KMS-11 (cell line): ENCODE measurements at regions not wholly inside any gene's neighbourhood (a gene's known extent, or its start where the extent isn't known, plus 50 kb on each side); places are given as distances from the start of the nearest gene placed in this dataset.

Experiments
- H2AFZ ChIP-seq: fragments of 200-600 bp; sonication (generic); 2 replicates; pipeline ENCODE4 v1.6.1; 2016; ENCODE audit warnings: antibody characterized with exemption, mixed run types, low read depth
- H3K27ac ChIP-seq: fragments of 200-600 bp; sonication (generic); 2 replicates; pipeline ENCODE4 v1.6.1; 2016; ENCODE audit warnings: mild to moderate bottlenecking, mixed run types
- H3K27me3 ChIP-seq: fragments of 200-600 bp; sonication (generic); 2 replicates; pipeline ENCODE4 v1.6.1; 2017; ENCODE audit warnings: mild to moderate bottlenecking, low read depth, mixed run types, moderate library complexity; ENCODE audit not compliant: insufficient read depth
- H3K36me3 ChIP-seq: fragments of 200-600 bp; sonication (generic); 2 replicates; pipeline ENCODE4 v1.6.1; 2017; ENCODE audit warnings: mild to moderate bottlenecking, mixed run types; ENCODE audit not compliant: insufficient read depth
- H3K4me1 ChIP-seq: fragments of 200-600 bp; sonication (generic); 2 replicates; pipeline ENCODE4 v1.6.1; 2016; ENCODE audit warnings: mild to moderate bottlenecking, low read depth, mixed run types; ENCODE audit not compliant: poor library complexity, severe bottlenecking
- H3K4me2 ChIP-seq: fragments of 200-600 bp; sonication (generic); 2 replicates; pipeline ENCODE4 v1.7.0; 2016; ENCODE audit warnings: mild to moderate bottlenecking, mixed run types
- H3K4me3 ChIP-seq: fragments of 200-600 bp; sonication (generic); IDR thresholded peaks from 2 replicates; pipeline ENCODE4 v1.6.1; 2017; ENCODE audit warnings: low read depth, low read length, mixed read lengths; ENCODE audit not compliant: insufficient read depth
- H3K79me2 ChIP-seq: fragments of 200-600 bp; sonication (generic); 2 replicates; pipeline ENCODE4 v1.6.1; 2016; ENCODE audit warnings: low read depth, mixed run types; ENCODE audit not compliant: insufficient read depth
- H3K9ac ChIP-seq: fragments of 200-600 bp; sonication (generic); 2 replicates; pipeline ENCODE4 v1.6.1; 2016; ENCODE audit warnings: mild to moderate bottlenecking, mixed run types
- H4K20me1 ChIP-seq: fragments of 200-600 bp; sonication (generic); 2 replicates; pipeline ENCODE4 v1.6.1; 2016; ENCODE audit warnings: mild to moderate bottlenecking, mixed run types; ENCODE audit not compliant: insufficient read depth
- TF ChIP-seq, protein P1 (sequence below): fragments of 200-600 bp; sonication (generic); conservative IDR thresholded peaks from 2 replicates; pipeline ENCODE4 v1.6.1; 2017; ENCODE audit warnings: low read depth, mild to moderate bottlenecking, antibody characterized with exemption, low read length, moderate library complexity, mixed read lengths

DNA sequence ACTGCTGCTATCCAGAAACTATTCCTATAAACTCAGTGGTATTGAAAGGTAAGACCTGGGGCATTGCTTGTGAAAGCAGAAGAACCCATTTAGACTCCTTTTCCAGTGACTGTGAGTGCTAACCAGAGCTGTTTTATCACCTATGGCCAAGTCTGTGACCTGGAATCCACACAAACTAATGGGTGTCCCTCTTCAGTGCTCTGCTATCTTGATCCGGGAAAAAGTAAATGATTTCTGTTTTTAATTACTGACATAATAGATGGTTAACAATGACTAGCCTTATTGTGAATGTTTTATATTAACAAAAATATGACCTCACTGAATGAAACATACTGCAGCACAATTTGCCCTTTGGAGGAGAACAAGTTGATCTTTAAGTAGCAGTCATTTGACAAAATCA is 251.6 kb upstream of the MC4R start:
- Histone ChIP-seq H3K9ac (no peak overlapping the region), H3K4me3 (no peak overlapping the region), H3K4me1 (no peaks in the 10 kb centered on the region), H3K4me2 (no peak overlapping the region), H3K79me2 (no peaks in the 10 kb centered on the region), H3K36me3 (no peaks in the 10 kb centered on the region), H4K20me1 (no peaks in the 10 kb centered on the region), H3K27ac (no peak overlapping the region), H3K27me3 (no peaks in the 10 kb centered on the region), H2AFZ (no peak overlapping the region)
- TF ChIP-seq, protein P1, sequence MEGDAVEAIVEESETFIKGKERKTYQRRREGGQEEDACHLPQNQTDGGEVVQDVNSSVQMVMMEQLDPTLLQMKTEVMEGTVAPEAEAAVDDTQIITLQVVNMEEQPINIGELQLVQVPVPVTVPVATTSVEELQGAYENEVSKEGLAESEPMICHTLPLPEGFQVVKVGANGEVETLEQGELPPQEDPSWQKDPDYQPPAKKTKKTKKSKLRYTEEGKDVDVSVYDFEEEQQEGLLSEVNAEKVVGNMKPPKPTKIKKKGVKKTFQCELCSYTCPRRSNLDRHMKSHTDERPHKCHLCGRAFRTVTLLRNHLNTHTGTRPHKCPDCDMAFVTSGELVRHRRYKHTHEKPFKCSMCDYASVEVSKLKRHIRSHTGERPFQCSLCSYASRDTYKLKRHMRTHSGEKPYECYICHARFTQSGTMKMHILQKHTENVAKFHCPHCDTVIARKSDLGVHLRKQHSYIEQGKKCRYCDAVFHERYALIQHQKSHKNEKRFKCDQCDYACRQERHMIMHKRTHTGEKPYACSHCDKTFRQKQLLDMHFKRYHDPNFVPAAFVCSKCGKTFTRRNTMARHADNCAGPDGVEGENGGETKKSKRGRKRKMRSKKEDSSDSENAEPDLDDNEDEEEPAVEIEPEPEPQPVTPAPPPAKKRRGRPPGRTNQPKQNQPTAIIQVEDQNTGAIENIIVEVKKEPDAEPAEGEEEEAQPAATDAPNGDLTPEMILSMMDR, result no peak

DNA sequence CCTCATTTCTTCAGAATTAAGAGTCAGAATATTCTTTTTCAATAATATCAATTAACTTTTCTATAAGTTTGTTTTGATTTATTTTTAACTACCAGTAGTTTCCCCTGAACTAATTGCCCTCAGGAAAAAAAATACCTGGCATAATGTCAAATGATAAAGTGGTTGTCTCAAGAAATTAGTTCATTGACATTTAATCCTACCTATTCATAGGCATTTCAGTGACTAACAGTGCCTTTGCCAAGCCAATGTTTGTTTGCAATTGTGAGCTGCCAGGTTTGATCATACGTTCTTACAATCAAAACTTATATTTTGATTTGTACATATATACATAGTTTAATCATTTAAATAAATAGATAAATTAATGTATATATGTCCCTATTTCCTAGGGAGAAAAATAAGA is 267.3 kb upstream of the MC4R start:
- no peak overlapping the region for H3K4me3 ChIP-seq
- H3K4me1 ChIP-seq, result no peaks in the 10 kb centered on the region
- H2AFZ ChIP-seq, result no peak overlapping the region
- H3K36me3 ChIP-seq, result no peaks in the 10 kb centered on the region
- no peak overlapping the region for H3K27ac ChIP-seq
- no peak overlapping the region for H3K9ac ChIP-seq
- no peak overlapping the region for H3K4me2 ChIP-seq
- no peaks in the 10 kb centered on the region for H3K27me3 ChIP-seq
- no peaks in the 10 kb centered on the region for H3K79me2 ChIP-seq
- H4K20me1 ChIP-seq, result no peaks in the 10 kb centered on the region
- TF ChIP-seq, protein P1, result no peak

DNA sequence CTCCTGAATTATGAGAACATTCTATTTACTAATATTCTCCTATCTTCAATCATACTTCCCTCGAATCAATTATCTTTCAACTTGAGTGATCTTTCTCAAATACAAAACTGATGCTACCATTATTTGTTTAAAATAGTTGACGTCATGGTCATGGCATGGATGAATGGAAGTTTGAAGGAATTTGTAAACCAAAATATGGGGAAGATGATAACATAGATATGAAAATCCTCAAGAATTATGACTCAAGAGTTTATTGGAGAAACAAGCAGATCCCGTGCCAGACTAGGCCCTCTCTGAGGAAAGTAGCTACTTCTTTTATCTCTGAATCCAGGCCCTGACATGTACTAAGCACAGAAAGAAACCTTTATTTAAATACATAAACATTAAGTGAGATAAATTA is 270.4 kb upstream of the MC4R start:
- H4K20me1 ChIP-seq, result no peaks in the 10 kb centered on the region
- H3K4me2 ChIP-seq, result no peak overlapping the region
- TF ChIP-seq, protein P1, result no peak
- no peaks in the 10 kb centered on the region for H3K36me3 ChIP-seq
- no peak overlapping the region for H3K9ac ChIP-seq
- no peak overlapping the region for H3K4me3 ChIP-seq
- no peak overlapping the region for H2AFZ ChIP-seq
- no peak overlapping the region for H3K27ac ChIP-seq
- no peaks in the 10 kb centered on the region for H3K27me3 ChIP-seq
- H3K79me2 ChIP-seq, result no peaks in the 10 kb centered on the region
- H3K4me1 ChIP-seq, result no peaks in the 10 kb centered on the region

DNA sequence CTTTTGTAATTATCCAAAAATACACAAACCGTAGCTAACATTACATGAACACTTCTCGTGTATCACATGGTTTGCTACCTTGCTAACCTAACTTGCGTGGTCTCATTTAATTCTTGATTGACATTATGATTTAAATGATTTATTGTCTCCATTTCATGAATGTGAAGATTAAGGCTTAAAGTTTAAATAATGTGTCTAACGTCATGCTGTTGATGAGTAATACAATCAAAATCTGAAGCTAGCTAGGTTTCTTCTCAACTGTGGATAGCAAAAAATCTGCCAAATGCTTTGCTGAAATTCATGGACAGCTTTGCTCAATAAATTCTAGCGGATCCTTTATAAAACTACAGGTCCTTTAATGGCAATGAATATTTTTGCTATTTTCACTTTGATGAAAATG is 274.1 kb upstream of the MC4R start:
- H3K4me3 ChIP-seq, result no peak overlapping the region
- H3K27me3 ChIP-seq, result no peaks in the 10 kb centered on the region
- peaks cover 26% of the 10 kb centered on the region for H3K4me1 ChIP-seq
- no peaks in the 10 kb centered on the region for H3K79me2 ChIP-seq
- H3K4me2 ChIP-seq, result no peak overlapping the region
- H2AFZ ChIP-seq, result no peak overlapping the region
- TF ChIP-seq, protein P1, result no peak
- H3K9ac ChIP-seq, result no peak overlapping the region
- no peaks in the 10 kb centered on the region for H4K20me1 ChIP-seq
- H3K27ac ChIP-seq, result no peak overlapping the region
- no peaks in the 10 kb centered on the region for H3K36me3 ChIP-seq
